HL-60 (cell line): ENCODE measurements at regions not wholly inside any gene's neighbourhood (a gene's known extent, or its start where the extent isn't known, plus 50 kb on each side); places are given as distances from the start of the nearest gene placed in this dataset.

Experiments
- DNase-seq, 2 experiments: peaks; one replicate each; pipeline ENCODE4 v3.0.0-alpha.2; 2010 to 2020; ENCODE audit warnings: low read depth in 1 of 2, low spot score in 1 of 2
- H3K27ac ChIP-seq: fragments of 250-450 bp; sonication (Bioruptor Pico); replicated peaks from 2 replicates; pipeline ENCODE4 v1.5.1; 2020; ENCODE audit warnings: mild to moderate bottlenecking, moderate library complexity
- H3K27me3 ChIP-seq: fragments of 250-450 bp; sonication (Bioruptor Pico); 2 replicates; pipeline ENCODE4 v1.5.1; 2021; ENCODE audit warnings: mild to moderate bottlenecking, moderate library complexity; ENCODE audit not compliant: insufficient read depth, poor library complexity, severe bottlenecking
- H3K4me3 ChIP-seq: replicated peaks from 2 replicates; pipeline ENCODE4 v1.5.1; 2011; ENCODE audit warnings: mild to moderate bottlenecking, control low read depth, low read length; ENCODE audit not compliant: insufficient read depth
- CTCF ChIP-seq: IDR thresholded peaks from one replicate; pipeline ENCODE4 v1.5.1; 2011; ENCODE audit warnings: low read length, control low read depth, inconsistent platforms; ENCODE audit not compliant: insufficient read depth
- GABPA ChIP-seq: IDR thresholded peaks from 2 replicates; pipeline ENCODE4 v1.6.1; 2012; ENCODE audit warnings: low read depth
- POLR2AphosphoS5 ChIP-seq: IDR thresholded peaks from 2 replicates; pipeline ENCODE4 v1.6.1; 2012; ENCODE audit warnings: low read depth
- REST ChIP-seq: IDR thresholded peaks from 2 replicates; pipeline ENCODE4 v1.6.1; 2012; ENCODE audit warnings: low read depth; ENCODE audit not compliant: insufficient replicate concordance
- SPI1 ChIP-seq: IDR thresholded peaks from 2 replicates; pipeline ENCODE4 v1.6.1; 2012; ENCODE audit warnings: low read depth, mild to moderate bottlenecking, borderline replicate concordance

- Histone ChIP-seq H3K27ac (no peak overlapping the region), H3K4me3 (no peak overlapping the region), H3K27me3 (no peaks in the 10 kb centered on the region)
- DNase-seq = no peak
- TF ChIP-seq CTCF (no peak), POLR2AphosphoS5 (no peak), SPI1 (no peak), REST (no peak), GABPA (no peak)
Measured at GRCh38 chr9:106717686-106718085, 145.3 kb upstream of the ZNF462 start.

- TF ChIP-seq GABPA = no peak
- TF ChIP-seq POLR2AphosphoS5 = no peak
- no peak for TF ChIP-seq CTCF
- no peak for TF ChIP-seq REST
- TF ChIP-seq SPI1 = no peak
- no peak for DNase-seq
- no peak overlapping the region for H3K27ac ChIP-seq
Measured at GRCh38 chr9:106718936-106719335, 144.0 kb upstream of the ZNF462 start.

GRCh38 chr9:106722051-106722753 lies 140.8 kb upstream of the ZNF462 start:
- no peak overlapping the region for H3K27ac ChIP-seq
- DNase-seq = no peak
- TF ChIP-seq GABPA (no peak), REST (no peak)

More at GRCh38 chr9:106718936-106719335, 144.0 kb upstream of the ZNF462 start:
- Histone ChIP-seq H3K4me3 (no peak overlapping the region), H3K27me3 (no peaks in the 10 kb centered on the region)

More at GRCh38 chr9:106722051-106722753, 140.8 kb upstream of the ZNF462 start:
- Histone ChIP-seq H3K27me3 (no peaks in the 10 kb centered on the region), H3K4me3 (no peak overlapping the region)
